Ishikawa (cell line): ENCODE measurements at regions not wholly inside any gene's neighbourhood (a gene's known extent, or its start where the extent isn't known, plus 50 kb on each side); places are given as distances from the start of the nearest gene placed in this dataset.

Experiments
- CEBPB ChIP-seq: IDR thresholded peaks from 2 replicates; pipeline ENCODE4 v1.6.1; 2012
- CREB1 ChIP-seq: IDR thresholded peaks from 2 replicates; pipeline ENCODE4 v1.6.1; 2012; ENCODE audit warnings: low read depth
- EGR1 ChIP-seq: IDR thresholded peaks from 2 replicates; pipeline ENCODE4 v1.6.1; 2012
- RAD21 ChIP-seq: IDR thresholded peaks from 2 replicates; pipeline ENCODE4 v1.6.1; 2012; ENCODE audit warnings: low read depth
- TAF1 ChIP-seq: IDR thresholded peaks from 2 replicates; pipeline ENCODE4 v1.6.1; 2012; ENCODE audit warnings: low read depth, mild to moderate bottlenecking
- TEAD4 ChIP-seq: IDR thresholded peaks from 2 replicates; pipeline ENCODE4 v1.6.1; 2012
- YY1 ChIP-seq: IDR thresholded peaks from 2 replicates; pipeline ENCODE4 v1.6.1; 2012; ENCODE audit warnings: low read depth
- TF ChIP-seq, protein P1 (sequence below): IDR thresholded peaks from 2 replicates; pipeline ENCODE4 v1.6.1; 2012; ENCODE audit warnings: low read depth, mild to moderate bottlenecking

- TF ChIP-seq CREB1, result no peak
- no peak for TF ChIP-seq RAD21
- TF ChIP-seq CEBPB, result no peak
- TF ChIP-seq, protein P1, sequence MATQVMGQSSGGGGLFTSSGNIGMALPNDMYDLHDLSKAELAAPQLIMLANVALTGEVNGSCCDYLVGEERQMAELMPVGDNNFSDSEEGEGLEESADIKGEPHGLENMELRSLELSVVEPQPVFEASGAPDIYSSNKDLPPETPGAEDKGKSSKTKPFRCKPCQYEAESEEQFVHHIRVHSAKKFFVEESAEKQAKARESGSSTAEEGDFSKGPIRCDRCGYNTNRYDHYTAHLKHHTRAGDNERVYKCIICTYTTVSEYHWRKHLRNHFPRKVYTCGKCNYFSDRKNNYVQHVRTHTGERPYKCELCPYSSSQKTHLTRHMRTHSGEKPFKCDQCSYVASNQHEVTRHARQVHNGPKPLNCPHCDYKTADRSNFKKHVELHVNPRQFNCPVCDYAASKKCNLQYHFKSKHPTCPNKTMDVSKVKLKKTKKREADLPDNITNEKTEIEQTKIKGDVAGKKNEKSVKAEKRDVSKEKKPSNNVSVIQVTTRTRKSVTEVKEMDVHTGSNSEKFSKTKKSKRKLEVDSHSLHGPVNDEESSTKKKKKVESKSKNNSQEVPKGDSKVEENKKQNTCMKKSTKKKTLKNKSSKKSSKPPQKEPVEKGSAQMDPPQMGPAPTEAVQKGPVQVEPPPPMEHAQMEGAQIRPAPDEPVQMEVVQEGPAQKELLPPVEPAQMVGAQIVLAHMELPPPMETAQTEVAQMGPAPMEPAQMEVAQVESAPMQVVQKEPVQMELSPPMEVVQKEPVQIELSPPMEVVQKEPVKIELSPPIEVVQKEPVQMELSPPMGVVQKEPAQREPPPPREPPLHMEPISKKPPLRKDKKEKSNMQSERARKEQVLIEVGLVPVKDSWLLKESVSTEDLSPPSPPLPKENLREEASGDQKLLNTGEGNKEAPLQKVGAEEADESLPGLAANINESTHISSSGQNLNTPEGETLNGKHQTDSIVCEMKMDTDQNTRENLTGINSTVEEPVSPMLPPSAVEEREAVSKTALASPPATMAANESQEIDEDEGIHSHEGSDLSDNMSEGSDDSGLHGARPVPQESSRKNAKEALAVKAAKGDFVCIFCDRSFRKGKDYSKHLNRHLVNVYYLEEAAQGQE, result no peak
- TF ChIP-seq TEAD4, result no peak
- TF ChIP-seq YY1, result no peak
- no peak for TF ChIP-seq TAF1
- no peak for TF ChIP-seq EGR1
Measured at GRCh38 chr5:167052791-167053190, 1238.7 kb upstream of the WWC1 start.
